ENCODE measurements at regions not wholly inside any gene's neighbourhood (a gene's known extent, or its start where the extent isn't known, plus 50 kb on each side); places are given as distances from the start of the nearest gene placed in this dataset.

DNA sequence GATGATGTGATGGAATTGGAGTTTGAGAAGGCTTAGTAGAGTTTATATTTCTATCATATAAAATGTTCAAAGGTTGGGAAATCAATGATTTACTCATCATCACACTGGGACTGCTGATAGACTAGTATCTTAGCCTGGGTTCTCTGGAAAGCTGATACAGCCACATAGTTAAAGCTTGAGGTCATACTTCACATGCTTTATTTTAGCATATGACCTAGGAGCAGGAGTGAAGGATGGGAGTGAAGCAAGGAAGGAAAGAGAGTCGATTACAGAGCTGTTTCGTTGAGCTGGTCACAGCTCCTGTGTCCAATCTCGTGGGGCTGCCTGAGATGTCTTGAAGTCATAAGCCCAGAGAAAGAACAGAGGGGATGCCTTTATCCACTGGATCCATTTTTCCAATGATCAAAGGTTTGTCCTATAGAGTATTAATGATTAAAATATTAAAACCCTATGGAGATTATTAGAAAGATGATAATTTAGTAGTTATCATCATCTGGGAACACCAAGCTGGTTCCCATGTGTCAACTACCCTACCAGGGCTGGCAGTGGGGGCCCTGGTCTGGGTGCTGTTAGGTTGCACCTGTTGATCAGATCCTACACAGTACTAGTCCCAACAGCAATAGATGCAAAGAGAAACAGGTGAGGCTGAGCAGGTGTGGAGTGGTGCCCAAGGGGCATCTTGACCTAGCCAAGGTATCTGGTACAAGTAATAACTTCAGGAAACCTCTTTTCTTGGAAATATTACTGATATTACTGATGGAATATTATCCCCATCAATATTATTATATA is 77.8 kb downstream of the BAMBI start (continued):
- TF ChIP-seq REST (IDR thresholded peaks at IDR 0.05; ENCODE audit: unreplicated experiment) = no peak
- TF ChIP-seq EZH2 (IDR thresholded peaks at IDR 0.05; ENCODE audit: low read depth, unreplicated experiment) = no peak
- TF ChIP-seq POLR2AphosphoS5 (IDR thresholded peaks at IDR 0.05; ENCODE audit: low read depth) = no peak
- TF ChIP-seq ZNF114 (CRISPR knock-in tag; IDR thresholded peaks at IDR 0.05) = no peak
- TF ChIP-seq EZH2phosphoT487 (IDR thresholded peaks at IDR 0.05; ENCODE audit: unreplicated experiment) = no peak
- no peak for TF ChIP-seq ZNF331 (CRISPR knock-in tag; IDR thresholded peaks at IDR 0.05; ENCODE audit: low read depth)

DNA sequence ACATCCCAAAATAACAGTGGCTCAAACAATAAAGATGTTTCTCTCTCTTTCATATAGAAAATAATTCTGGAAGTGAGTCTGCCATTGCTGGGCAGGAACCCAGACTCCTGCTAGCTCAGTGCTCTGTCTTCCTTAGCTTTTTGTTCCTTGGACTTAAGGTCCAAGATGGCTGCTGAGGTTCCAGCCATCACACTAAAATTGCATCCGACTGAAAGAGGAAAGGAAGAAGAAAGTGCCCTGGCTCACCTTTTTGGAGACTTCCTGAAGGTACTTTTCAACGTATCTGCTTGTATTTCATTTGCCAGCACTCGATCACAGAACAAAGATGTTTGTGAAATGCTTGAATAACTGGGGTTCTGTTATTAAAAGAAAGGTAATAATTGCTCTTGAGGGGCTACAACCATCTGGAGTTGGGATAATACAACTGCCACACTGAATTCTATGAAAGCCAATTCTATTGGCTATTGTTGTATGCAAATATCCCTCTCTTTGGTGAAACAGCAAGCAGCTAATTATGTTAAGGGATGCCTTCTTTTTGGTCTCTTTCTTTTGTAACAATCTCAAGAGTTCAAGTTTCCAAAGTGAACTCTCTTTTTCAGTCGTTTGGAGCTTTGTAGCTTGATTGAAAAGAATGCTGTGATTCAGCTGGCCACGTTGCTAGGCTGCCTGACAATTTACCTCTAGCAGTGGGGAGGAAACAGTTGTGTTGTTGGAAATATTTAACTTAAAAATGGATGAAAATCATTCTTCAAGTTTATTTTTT is 83.9 kb downstream of the BAMBI start:
- peak; percentile 90 for ATAC-seq
- Mint-ChIP-seq H3K9me3 (peaks cover 9% of the 10 kb centered on the region; the same call in 2 of the 3 replicates), H3K27me3 (ENCODE audit: insufficient read depth, low read depth, poor library complexity) (peaks cover 5% of the 10 kb centered on the region), H3K4me3 (no peak overlapping the region), H3K36me3 (ENCODE audit: low read depth) (peaks cover 5% of the 10 kb centered on the region; the same call in 2 of the 3 replicates), H3K4me1 (peaks cover 23% of the 10 kb centered on the region), H3K27ac (no peak overlapping the region)
- peak; percentile 74 for DNase-seq (ENCODE audit: low spot score)
- Histone ChIP-seq H3F3A (replicated peaks; ENCODE audit: low read depth) (no peaks in the 10 kb centered on the region), H3K4me1 (ENCODE audit: insufficient read depth) (peaks cover 23% of the 10 kb centered on the region), H3K4me3 (no peak overlapping the region), H3K27ac (ENCODE audit: low read depth) (peak overlapping the region; percentile 64), H3K27me3 (ENCODE audit: insufficient read depth) (no peaks in the 10 kb centered on the region), H2AFZ (no peak overlapping the region), H3K79me2 (replicated peaks; ENCODE audit: insufficient read depth) (no peaks in the 10 kb centered on the region), H3K9me2 (ENCODE audit: insufficient read depth) (0 out of 2 replicates have a peak, but pooled peaks cover 3% of the 10 kb centered on the region), H4K20me1 (replicated peaks; ENCODE audit: insufficient read depth) (no peaks in the 10 kb centered on the region), H3K4me2 (no peak overlapping the region), H3K36me3 (ENCODE audit: insufficient read depth) (no peaks in the 10 kb centered on the region)
- TF ChIP-seq CREB1 (CRISPR knock-in tag; IDR thresholded peaks at IDR 0.05; ENCODE audit: low read depth) = no peak
- no peak for TF ChIP-seq REST (IDR thresholded peaks at IDR 0.05; ENCODE audit: unreplicated experiment)
- TF ChIP-seq NANOG (IDR thresholded peaks at IDR 0.05; ENCODE audit: borderline replicate concordance) = no peak
- no peak for TF ChIP-seq POLR2AphosphoS5 (IDR thresholded peaks at IDR 0.05; ENCODE audit: low read depth)
- TF ChIP-seq EZH2 (IDR thresholded peaks at IDR 0.05; ENCODE audit: low read depth, unreplicated experiment) = no peak
- TF ChIP-seq STAT1 (IDR thresholded peaks at IDR 0.05; ENCODE audit: unreplicated experiment) = no peak

Data from GM23338 (cell line).